ENCODE measurements at regions not wholly inside any gene's neighbourhood (a gene's known extent, or its start where the extent isn't known, plus 50 kb on each side); places are given as distances from the start of the nearest gene placed in this dataset.

DNA sequence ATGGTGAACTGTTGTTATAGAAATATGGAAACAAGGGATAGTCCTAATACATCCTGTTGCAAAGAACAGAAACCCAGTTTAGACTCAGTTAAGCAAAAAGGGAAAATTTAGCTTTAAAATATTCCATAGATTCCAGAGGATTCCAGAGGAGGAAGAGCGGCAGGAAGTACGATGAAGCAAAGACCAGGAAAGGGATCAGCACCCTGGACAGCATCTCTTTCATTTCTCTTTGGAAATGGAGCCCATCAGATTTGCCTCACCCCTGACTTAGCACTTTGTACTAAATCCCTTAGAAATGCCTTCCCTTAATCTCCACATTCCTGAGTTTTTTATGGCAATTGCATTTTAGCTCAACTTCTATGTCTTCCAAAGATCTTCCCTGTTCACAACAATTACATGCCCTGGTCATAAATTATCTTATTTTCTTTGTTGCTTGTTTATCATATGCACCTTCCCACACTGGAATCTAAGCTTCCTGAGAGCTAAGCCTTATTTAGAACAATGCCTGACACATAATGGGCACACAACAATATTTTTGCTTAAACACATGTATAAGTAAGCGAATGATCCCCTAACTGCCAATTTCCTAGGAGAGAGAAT is 150.0 kb upstream of the RBFOX1 start (continued):
- TF ChIP-seq ZNF577 (CRISPR knock-in tag; IDR thresholded peaks at IDR 0.05; ENCODE audit: borderline replicate concordance, low read depth) = no peak
- TF ChIP-seq, protein P1, sequence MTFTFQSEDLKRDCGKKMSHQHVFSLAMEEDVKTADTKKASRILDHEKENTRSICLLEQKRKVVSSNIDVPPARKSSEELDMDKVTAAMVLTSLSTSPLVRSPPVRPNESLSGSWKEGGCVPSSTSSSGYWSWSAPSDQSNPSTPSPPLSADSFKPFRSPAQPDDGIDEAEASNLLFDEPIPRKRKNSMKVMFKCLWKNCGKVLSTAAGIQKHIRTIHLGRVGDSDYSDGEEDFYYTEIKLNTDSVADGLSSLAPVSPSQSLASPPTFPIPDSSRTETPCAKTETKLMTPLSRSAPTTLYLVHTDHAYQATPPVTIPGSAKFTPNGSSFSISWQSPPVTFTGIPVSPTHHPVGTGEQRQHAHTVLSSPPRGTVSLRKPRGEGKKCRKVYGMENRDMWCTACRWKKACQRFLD (CRISPR knock-in tag; IDR thresholded peaks at IDR 0.05; ENCODE audit: borderline replicate concordance) = no peak
- no peak for TF ChIP-seq ZNF607 (CRISPR knock-in tag; IDR thresholded peaks at IDR 0.05; ENCODE audit: borderline replicate concordance)
- TF ChIP-seq, protein P2, sequence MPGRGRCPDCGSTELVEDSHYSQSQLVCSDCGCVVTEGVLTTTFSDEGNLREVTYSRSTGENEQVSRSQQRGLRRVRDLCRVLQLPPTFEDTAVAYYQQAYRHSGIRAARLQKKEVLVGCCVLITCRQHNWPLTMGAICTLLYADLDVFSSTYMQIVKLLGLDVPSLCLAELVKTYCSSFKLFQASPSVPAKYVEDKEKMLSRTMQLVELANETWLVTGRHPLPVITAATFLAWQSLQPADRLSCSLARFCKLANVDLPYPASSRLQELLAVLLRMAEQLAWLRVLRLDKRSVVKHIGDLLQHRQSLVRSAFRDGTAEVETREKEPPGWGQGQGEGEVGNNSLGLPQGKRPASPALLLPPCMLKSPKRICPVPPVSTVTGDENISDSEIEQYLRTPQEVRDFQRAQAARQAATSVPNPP (CRISPR knock-in tag; IDR thresholded peaks at IDR 0.05) = no peak
- TF ChIP-seq TBX3 (IDR thresholded peaks at IDR 0.05; ENCODE audit: borderline replicate concordance) = no peak
- peak; percentile 77; the same call in 1 of the 2 replicates for TF ChIP-seq WIZ (CRISPR knock-in tag; IDR thresholded peaks at IDR 0.05)
- TF ChIP-seq POGZ (CRISPR knock-in tag; IDR thresholded peaks at IDR 0.05) = no peak
- TF ChIP-seq FOXC1 (CRISPR knock-in tag; IDR thresholded peaks at IDR 0.05; ENCODE audit: borderline replicate concordance) = no peak
- TF ChIP-seq, protein P3, sequence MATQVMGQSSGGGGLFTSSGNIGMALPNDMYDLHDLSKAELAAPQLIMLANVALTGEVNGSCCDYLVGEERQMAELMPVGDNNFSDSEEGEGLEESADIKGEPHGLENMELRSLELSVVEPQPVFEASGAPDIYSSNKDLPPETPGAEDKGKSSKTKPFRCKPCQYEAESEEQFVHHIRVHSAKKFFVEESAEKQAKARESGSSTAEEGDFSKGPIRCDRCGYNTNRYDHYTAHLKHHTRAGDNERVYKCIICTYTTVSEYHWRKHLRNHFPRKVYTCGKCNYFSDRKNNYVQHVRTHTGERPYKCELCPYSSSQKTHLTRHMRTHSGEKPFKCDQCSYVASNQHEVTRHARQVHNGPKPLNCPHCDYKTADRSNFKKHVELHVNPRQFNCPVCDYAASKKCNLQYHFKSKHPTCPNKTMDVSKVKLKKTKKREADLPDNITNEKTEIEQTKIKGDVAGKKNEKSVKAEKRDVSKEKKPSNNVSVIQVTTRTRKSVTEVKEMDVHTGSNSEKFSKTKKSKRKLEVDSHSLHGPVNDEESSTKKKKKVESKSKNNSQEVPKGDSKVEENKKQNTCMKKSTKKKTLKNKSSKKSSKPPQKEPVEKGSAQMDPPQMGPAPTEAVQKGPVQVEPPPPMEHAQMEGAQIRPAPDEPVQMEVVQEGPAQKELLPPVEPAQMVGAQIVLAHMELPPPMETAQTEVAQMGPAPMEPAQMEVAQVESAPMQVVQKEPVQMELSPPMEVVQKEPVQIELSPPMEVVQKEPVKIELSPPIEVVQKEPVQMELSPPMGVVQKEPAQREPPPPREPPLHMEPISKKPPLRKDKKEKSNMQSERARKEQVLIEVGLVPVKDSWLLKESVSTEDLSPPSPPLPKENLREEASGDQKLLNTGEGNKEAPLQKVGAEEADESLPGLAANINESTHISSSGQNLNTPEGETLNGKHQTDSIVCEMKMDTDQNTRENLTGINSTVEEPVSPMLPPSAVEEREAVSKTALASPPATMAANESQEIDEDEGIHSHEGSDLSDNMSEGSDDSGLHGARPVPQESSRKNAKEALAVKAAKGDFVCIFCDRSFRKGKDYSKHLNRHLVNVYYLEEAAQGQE (IDR thresholded peaks at IDR 0.05; ENCODE audit: borderline replicate concordance in 1 of 2, low read depth in 1 of 2, low read length in 2 of 2) = peak; percentile 68 to 97
- TF ChIP-seq NFIC (IDR thresholded peaks at IDR 0.05; ENCODE audit: low read length) = no peak
- no peak for TF ChIP-seq PHF20 (CRISPR knock-in tag; IDR thresholded peaks at IDR 0.05)
- 0 out of 2 replicates have a peak, but pooled peaks have one; percentile 32 for TF ChIP-seq ZNF441 (CRISPR knock-in tag; IDR thresholded peaks at IDR 0.05; ENCODE audit: borderline replicate concordance)

All from HepG2 (cell line).